Body of pancreas (tissue), 4 donors: ENCODE measurements at regions not wholly inside any gene's neighbourhood (a gene's known extent, or its start where the extent isn't known, plus 50 kb on each side); places are given as distances from the start of the nearest gene placed in this dataset.

Experiments used
- ATAC-seq: fragments of 150-250 bp; one replicate; pipeline ENCODE4 v1.9.1; 2016
- DNase-seq, 4 donors: peaks; one replicate each; pipeline ENCODE4 v3.0.0-alpha.2; 2019
- H3K27ac ChIP-seq, 4 donors: fragments of 200-600 bp; sonication (generic); 1 replicate in 3 of 4; 2 replicates in 1 of 4; pipeline versions ENCODE4 v1.5.1 to v1.6.1; 2016 to 2019; ENCODE audit warnings: mild to moderate bottlenecking in 1 of 4, mixed read lengths in 1 of 4, moderate library complexity in 1 of 4
- H3K27me3 ChIP-seq, 2 donors: fragments of 200-600 bp; sonication (generic); one replicate each; pipeline ENCODE4 v1.6.0; 2016; ENCODE audit warnings: mild to moderate bottlenecking in 1 of 2
- H3K36me3 ChIP-seq, 2 donors: fragments of 200-600 bp; sonication (generic); replicated peaks in 1 of 2; 2 replicates each; pipeline ENCODE4 v1.5.1; 2016; ENCODE audit warnings: low read depth in 2 of 2; ENCODE audit not compliant: insufficient read depth in 1 of 2
- H3K4me1 ChIP-seq: fragments of 200-600 bp; sonication (generic); one replicate; pipeline ENCODE4 v1.6.0; 2016
- H3K4me3 ChIP-seq, 2 donors: fragments of 200-600 bp; sonication (generic); 1 replicate in 1 of 2; 2 replicates in 1 of 2; pipeline ENCODE4 v1.5.1; 2016 to 2019
- H3K9me3 ChIP-seq, 3 donors: fragments of 200-600 bp; sonication (generic); 1 replicate in 2 of 3; 2 replicates in 1 of 3; pipeline ENCODE4 v1.5.1; 2016
- CTCF ChIP-seq, 7 experiments: fragments of 450-650 bp in 4 of 7; fragments of 200-600 bp in 3 of 7; sonication (generic) in 3 of 7; IDR thresholded peaks; one replicate each; pipeline ENCODE4 v1.5.1; 2016 to 2019; ENCODE audit warnings: antibody characterized with exemption in 7 of 7
- POLR2A ChIP-seq, 3 donors: fragments of 450-650 bp; IDR thresholded peaks; one replicate each; pipeline ENCODE4 v1.6.1; 2016; ENCODE audit warnings: antibody characterized with exemption in 3 of 3, mild to moderate bottlenecking in 2 of 3
- WGBS, 2 donors: methylation state at CpG; one replicate each; pipeline ENCODE4 v1.1.5; 2017; 5-methylcytosine and 5-hydroxymethylcytosine counted together
- intact Hi-C: fragments of 100-400 bp; cut with DNase I; formaldehyde crosslinking; loops from one replicate; pipeline ENCODE4 v1.15.1; 2023

- H3K36me3 ChIP-seq, result no peaks in the 10 kb centered on the region
- intact Hi-C loops, result no loop called here
- no peaks in the 10 kb centered on the region for H3K9me3 ChIP-seq
- no peak overlapping the region for H3K4me3 ChIP-seq
- H3K4me1 ChIP-seq, result no peaks in the 10 kb centered on the region
- no peak overlapping the region for H3K27ac ChIP-seq
- DNase-seq (no peak), ATAC-seq (no peak)
- no peaks in the 10 kb centered on the region for H3K27me3 ChIP-seq
- TF ChIP-seq POLR2A (IDR thresholded peaks at IDR 0.05), result no peak
- no peak for TF ChIP-seq CTCF (IDR thresholded peaks at IDR 0.05)
These were observed 588.9 kb downstream of the NR2F1-AS1 start for GRCh38 chr5:92992073-92992472.

GRCh38 chr5:92991581-92992067 lies 589.4 kb downstream of the NR2F1-AS1 start:
- Histone ChIP-seq H3K4me3 (no peak overlapping the region), H3K27me3 (no peaks in the 10 kb centered on the region), H3K36me3 (no peaks in the 10 kb centered on the region), H3K9me3 (no peaks in the 10 kb centered on the region), H3K27ac (no peak overlapping the region), H3K4me1 (no peaks in the 10 kb centered on the region)
- TF ChIP-seq CTCF (IDR thresholded peaks at IDR 0.05) (no peak), POLR2A (IDR thresholded peaks at IDR 0.05) (no peak)
- DNase-seq, result no peak
- WGBS, 2 donors, result 35 to 36% methylated on average over 3 of the region's 3 CpGs
- intact Hi-C loops, result no loop called here
- ATAC-seq, result no peak

GRCh38 chr5:92990771-92991170 lies 590.2 kb downstream of the NR2F1-AS1 start:
- DNase-seq, result no peak
- 53 to 70% methylated on average over 6 of the region's 6 CpGs for WGBS, 2 donors
- intact Hi-C loops, result no loop called here
- H3K27ac ChIP-seq, result no peak overlapping the region
- ATAC-seq, result no peak
- no peaks in the 10 kb centered on the region for H3K27me3 ChIP-seq
- H3K4me1 ChIP-seq, result no peaks in the 10 kb centered on the region
- no peak for TF ChIP-seq POLR2A (IDR thresholded peaks at IDR 0.05)
- TF ChIP-seq CTCF (IDR thresholded peaks at IDR 0.05), result no peak
- no peaks in the 10 kb centered on the region for H3K9me3 ChIP-seq
- no peak overlapping the region for H3K4me3 ChIP-seq
- no peaks in the 10 kb centered on the region for H3K36me3 ChIP-seq

- 34 to 41% methylated on average over 1 of the region's 1 CpG for WGBS, 2 donors
- no peak for ATAC-seq
These were observed 600.0 kb downstream of the NR2F1-AS1 start for GRCh38 chr5:92981001-92981400.

More at GRCh38 chr5:92981001-92981400, 600.0 kb downstream of the NR2F1-AS1 start:
- H3K27ac ChIP-seq, result no peak overlapping the region
- no peak for DNase-seq
- H3K4me3 ChIP-seq, result no peak overlapping the region
- no peak for TF ChIP-seq POLR2A (IDR thresholded peaks at IDR 0.05)
- TF ChIP-seq CTCF (IDR thresholded peaks at IDR 0.05), result no peak
- no peaks in the 10 kb centered on the region for H3K4me1 ChIP-seq
- H3K36me3 ChIP-seq, result no peaks in the 10 kb centered on the region
- H3K9me3 ChIP-seq, result no peaks in the 10 kb centered on the region
- H3K27me3 ChIP-seq, result no peaks in the 10 kb centered on the region
- intact Hi-C loops, result no loop called here
